ENCODE measurements at regions not wholly inside any gene's neighbourhood (a gene's known extent, or its start where the extent isn't known, plus 50 kb on each side); places are given as distances from the start of the nearest gene placed in this dataset.

DNA sequence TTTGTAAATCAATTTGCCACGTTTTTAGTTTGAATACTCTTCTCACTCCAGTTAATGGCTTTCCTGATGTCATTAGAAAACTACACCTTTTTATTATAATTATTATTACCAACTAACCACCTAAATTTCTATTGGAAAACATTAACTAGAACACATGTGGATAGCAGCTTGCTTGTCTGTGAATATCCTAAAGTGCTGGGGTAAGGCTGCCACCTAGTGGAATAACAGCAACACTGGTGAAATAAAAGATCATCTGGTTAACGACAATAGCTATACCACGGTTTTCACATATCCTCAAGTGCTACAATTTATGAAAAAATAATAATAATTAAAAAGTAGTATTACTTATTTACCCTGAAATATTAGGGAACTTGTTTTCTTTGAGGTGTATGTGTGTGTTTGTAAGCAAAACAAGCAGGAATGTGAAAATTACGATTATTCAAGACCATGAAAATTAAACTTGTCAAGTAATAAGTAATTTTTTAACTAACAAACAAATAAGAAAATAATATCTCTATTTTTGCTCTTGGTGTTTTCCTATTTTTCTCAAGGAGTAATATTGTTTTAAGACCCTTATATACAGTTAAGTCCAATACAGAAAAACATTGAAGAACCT, 130.1 kb upstream of the TECRL start:
- TF ChIP-seq POLR2AphosphoS5 (IDR thresholded peaks at IDR 0.05; ENCODE audit: low read depth): no peak
- TF ChIP-seq, protein P1, sequence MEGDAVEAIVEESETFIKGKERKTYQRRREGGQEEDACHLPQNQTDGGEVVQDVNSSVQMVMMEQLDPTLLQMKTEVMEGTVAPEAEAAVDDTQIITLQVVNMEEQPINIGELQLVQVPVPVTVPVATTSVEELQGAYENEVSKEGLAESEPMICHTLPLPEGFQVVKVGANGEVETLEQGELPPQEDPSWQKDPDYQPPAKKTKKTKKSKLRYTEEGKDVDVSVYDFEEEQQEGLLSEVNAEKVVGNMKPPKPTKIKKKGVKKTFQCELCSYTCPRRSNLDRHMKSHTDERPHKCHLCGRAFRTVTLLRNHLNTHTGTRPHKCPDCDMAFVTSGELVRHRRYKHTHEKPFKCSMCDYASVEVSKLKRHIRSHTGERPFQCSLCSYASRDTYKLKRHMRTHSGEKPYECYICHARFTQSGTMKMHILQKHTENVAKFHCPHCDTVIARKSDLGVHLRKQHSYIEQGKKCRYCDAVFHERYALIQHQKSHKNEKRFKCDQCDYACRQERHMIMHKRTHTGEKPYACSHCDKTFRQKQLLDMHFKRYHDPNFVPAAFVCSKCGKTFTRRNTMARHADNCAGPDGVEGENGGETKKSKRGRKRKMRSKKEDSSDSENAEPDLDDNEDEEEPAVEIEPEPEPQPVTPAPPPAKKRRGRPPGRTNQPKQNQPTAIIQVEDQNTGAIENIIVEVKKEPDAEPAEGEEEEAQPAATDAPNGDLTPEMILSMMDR (IDR thresholded peaks at IDR 0.05; ENCODE audit: insufficient read depth, low read length): peak; percentile 44
